HG03342 (cell line): ENCODE measurements at regions not wholly inside any gene's neighbourhood (a gene's known extent, or its start where the extent isn't known, plus 50 kb on each side); places are given as distances from the start of the nearest gene placed in this dataset.
"Not testable (repeated sequence)": the region's sequence is repeated elsewhere in the genome, so short reads cannot be mapped to it uniquely, and the experiment has no call there.

Experiments used
- ATAC-seq: cut with Tn5 transposase; IDR thresholded peaks from one replicate; pipeline ENCODE4 v1.9.1; 2021; ENCODE audit warnings: mild to moderate bottlenecking, moderate library complexity; ENCODE audit not compliant: unreplicated experiment

DNA sequence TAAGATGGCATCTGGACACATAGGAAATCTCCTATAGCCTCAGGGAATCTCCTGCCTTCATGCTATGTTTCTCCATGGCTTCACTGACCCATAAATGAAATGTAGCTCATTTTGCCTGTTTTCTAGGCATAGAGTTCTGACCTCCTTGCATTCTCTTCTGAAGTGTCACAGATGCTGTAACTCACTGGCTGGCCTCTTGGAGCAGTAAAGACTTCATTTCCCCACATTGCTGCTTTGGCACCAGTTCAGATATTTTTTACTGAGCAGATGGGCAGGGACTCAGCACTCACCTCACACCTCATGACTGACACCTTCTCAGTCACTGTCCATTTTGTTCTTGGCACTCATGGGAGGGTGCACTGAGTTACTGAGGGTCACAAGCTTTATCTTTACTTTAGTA, 286.7 kb upstream of the TGFBR2 start:
- ATAC-seq, result peak; percentile 84

DNA sequence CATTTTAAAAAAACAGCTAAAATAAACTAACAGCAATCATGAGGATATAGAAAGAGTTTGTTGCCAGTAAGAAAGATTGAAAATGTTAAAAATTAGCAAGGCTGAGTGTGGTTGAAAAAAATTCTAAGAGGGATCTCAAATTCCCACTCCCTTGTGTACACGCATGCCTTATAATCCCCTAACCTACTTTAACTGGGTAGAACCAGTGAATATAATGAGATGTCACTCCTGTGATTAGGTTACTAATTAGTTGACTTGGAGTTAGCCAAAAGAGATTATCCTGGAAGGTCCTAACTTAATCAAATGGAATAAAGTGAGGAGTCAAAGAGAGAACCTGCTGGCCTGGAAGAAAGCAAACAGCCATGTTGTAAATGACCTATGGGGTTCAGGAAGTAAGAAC, 286.0 kb upstream of the TGFBR2 start:
- ATAC-seq, result no peak

DNA sequence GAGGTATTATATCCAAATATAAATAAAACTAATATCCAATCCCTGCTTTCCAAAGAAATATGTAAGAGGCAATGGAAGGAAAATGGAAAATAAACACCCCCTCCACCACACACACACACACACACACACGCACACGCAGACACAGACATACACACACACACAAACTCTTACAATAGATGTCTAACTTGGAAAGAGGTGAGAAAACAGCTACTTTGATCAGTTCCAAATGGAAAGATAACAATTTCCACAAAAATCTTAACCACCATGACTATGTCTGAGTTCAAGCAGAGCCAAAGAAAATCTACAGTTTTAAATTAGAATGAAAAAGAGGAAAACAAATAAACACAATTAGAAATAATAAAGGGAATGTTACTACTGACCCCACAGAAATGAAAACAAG, 285.3 kb upstream of the TGFBR2 start:
- no peak for ATAC-seq

DNA sequence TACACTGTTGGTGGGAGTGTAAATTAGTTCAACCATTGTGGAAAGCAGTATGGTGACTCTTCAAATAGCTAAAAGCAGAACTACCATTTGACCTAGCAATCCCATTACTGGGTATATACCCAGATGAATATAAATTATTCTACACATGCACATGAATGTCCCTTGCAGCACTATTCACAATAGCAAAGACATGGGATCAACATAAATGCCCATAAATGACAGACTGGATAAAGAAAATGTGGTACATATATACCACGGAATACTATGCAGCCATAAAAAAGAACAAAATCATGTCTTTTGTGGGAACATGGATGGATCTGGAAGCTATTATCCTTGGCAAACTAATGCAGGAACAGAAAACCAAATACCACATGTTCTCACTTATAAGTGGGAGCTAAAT, 282.8 kb upstream of the TGFBR2 start:
- not testable (repeated sequence) for ATAC-seq

DNA sequence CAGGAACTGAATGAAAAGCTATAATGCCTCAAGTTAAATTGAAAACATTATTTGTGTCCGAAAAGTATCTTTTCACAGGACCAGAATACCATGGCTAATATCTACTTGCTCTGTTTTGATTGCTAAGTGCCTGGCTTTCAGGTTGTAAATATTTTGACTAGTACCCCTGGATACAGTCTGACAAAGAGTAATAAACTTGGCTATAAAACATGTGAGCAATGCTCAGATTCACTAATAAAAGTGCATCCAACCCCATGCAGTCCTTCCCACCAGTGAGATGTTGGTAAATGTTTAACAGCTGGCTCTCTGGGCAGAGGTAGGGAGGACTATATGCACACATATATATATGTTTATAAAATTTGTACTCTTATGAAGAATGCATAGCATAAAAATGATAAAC, 281.8 kb upstream of the TGFBR2 start:
- no peak for ATAC-seq

DNA sequence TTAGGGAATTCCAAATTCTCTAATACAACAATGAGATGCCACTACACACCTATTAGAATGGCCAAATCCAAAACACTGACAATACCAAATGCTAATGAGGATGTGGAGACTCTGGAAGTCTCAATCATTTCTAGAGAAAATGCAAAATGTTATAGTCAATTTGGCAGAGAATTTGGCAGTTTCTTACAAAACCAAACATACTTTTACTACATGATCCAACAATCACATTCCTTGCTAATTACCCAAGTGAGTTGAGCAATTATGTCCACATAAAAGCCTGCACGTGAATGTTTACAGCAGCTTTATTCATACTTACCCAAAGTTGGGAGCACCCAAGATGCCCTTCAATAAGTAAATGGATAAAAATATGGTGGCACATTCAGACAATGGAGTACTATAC, 278.4 kb upstream of the TGFBR2 start:
- not testable (repeated sequence) for ATAC-seq

GRCh38 chr3:30328935-30329334, 277.5 kb upstream of the TGFBR2 start:
- not testable (repeated sequence) for ATAC-seq

- ATAC-seq, result peak; percentile 50
Observed at GRCh38 chr3:30331519-30331918, 274.9 kb upstream of the TGFBR2 start.

GRCh38 chr3:30332196-30333021, 274.0 kb upstream of the TGFBR2 start:
- ATAC-seq, result no peak

- ATAC-seq, result no peak
Observed at GRCh38 chr3:30333143-30333542, 273.3 kb upstream of the TGFBR2 start.

DNA sequence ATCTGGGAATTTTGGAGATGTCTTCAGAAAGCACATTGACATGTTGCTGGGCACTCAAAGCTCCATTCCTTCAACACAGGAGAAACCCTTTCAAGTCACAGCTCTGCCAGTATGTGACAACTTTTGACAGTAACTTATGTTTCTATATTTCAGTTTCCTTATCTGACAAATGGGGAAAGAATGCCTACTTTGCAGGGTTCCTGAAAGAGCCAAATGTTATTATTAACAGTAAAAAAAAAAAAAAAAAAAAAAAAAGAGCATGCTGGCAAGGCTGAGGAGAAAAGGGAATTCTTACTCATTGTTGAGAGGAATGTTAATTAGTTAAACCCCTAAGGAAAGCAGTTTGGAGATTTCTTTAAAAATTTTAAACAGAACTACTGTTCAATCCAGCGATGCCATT, 272.5 kb upstream of the TGFBR2 start:
- no peak for ATAC-seq

DNA sequence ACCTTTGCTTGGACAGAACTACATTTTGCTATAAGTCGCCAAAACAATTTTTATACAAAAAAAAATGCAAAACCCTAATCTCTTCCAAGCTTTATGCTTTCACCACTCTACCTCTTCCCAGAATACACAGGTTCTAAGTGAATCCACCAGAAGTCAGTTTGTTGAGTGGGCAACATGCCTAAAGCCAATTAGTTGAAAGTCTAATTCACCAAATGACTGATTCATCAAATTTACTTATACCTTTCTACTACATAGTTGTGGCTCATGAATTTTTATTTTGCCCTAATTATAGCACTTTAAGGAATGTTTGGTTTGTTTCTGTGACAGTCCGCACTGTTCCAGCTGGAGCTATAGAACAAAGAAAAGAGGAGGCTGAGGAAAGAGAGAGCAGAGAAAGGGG, 265.9 kb upstream of the TGFBR2 start:
- ATAC-seq, result no peak

GRCh38 chr3:30341079-30341478, 265.3 kb upstream of the TGFBR2 start:
- ATAC-seq, result no peak

DNA sequence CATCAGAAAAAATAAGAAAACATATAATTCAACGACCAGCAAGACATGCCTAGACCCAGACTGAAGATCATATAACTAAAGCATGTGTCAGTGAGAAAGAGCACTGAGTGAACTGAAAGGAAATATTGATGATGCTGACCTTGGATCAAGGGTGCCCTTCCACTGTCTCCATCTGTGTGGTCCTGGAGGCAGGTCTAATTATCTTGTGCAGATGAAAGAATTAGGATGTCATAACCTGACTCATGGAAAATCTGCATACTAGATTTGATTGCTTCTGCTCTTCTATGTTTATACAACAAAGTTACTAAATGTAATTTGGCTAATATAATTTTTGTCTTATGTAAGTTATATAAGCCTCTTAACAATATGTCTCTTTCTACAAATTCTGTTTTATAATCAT, 264.6 kb upstream of the TGFBR2 start:
- no peak for ATAC-seq

DNA sequence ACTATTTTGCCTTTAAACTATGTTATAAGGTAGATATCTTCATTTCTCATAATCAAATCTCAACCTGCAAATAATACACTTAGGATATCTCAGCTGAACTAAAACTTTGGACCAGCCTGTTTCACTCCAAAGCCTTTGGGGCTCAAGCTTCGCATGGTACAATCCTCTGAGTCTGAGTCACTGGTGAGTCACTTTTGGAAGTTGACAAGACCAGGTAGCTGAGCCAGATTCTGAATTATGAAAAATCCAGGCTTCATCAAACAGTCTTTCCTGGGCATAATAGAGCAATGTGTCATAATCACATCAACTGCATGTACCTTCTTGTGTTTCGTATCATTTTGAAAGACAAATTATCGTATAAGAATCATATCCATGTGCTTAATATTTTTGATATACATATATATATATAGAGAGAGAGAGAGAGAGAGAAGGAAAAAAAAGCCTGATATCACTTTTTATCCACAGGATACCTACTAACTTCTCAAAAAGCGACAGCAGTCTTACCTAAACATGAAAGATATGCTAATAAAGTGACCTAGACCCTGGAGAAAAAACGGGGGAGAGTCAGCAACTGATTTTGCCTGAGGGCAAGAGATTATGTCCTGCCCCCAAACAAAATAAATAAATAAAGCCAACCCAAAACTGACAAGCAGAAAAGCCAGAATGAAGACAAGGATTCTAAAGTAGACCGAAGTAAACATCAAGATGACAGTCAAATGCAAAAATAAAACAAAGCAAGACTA, 263.9 kb upstream of the TGFBR2 start:
- no peak for ATAC-seq

DNA sequence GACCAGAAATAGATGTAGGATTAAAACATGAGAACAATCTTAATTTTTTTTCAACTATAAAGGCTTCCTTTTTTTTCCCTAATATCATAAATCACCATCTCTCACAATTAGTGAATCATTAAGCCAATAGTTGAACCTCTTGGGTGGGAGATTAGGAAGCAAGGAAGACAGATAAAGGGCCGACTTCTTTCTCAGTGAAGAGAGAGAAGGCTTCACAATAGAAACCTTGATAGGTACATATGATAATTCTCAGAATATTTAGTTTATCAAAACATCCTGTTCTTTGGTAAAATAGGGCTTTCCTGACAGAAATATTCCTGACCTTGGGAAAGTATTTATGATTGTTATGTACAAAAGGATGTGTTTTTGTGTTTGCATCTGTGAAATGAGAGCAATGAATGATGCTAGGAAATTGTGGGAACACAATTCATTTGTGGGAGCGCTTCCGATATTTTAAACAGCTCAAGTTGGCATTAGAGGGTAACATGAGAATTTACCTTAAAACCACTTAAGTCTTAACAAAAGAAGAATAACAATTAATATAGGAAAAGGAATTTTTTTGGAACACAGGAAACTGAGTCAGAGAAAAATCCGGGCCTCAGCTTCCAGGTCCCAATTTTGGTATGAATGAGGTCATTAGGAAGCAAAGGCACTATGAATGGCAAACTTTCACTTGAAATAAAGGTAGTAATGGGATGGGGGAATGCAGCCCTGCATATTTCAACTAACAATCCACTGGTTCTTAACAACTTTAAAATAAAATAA, 263.2 kb upstream of the TGFBR2 start:
- no peak for ATAC-seq

GRCh38 chr3:30343861-30344260, 262.5 kb upstream of the TGFBR2 start:
- no peak for ATAC-seq

GRCh38 chr3:30344288-30344687, 262.1 kb upstream of the TGFBR2 start:
- ATAC-seq, result no peak

- no peak for ATAC-seq
Observed at GRCh38 chr3:30346933-30347320, 259.5 kb upstream of the TGFBR2 start.

GRCh38 chr3:30347679-30348216, 258.7 kb upstream of the TGFBR2 start:
- peak; percentile 87 for ATAC-seq

DNA sequence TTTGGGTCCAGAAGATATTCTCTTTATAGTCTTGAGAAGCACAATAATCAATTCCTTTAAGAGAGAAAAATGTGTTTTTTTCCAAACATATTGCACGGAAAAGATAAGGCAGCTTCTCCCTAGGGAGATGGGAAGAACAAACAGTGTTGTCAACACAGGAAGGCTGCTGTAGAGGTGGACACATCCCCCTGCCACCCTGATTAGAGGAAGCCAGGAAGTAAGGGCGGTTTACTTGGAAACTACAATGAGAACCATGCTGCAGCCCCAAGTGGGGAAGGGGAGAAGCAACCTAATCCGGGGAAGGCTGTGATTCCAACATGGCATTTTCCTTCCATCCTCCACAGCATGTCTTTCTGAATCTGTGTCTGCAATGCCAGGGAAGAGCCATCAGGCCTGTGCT, 256.9 kb upstream of the TGFBR2 start:
- ATAC-seq, result no peak
